Keratinocyte (primary cell): ENCODE measurements at regions not wholly inside any gene's neighbourhood (a gene's known extent, or its start where the extent isn't known, plus 50 kb on each side); places are given as distances from the start of the nearest gene placed in this dataset.

Source experiments
- EZH2 ChIP-seq: IDR thresholded peaks from one replicate; pipeline ENCODE4 v1.6.1; 2012; ENCODE audit warnings: inconsistent platforms, mild to moderate bottlenecking, low read length, moderate library complexity
- TF ChIP-seq, protein P1 (sequence below), 3 experiments: IDR thresholded peaks in 1 of 3; conservative IDR thresholded peaks in 1 of 3; optimal IDR thresholded peaks in 1 of 3; 2 replicates in 2 of 3; 3 replicates in 1 of 3; pipeline versions ENCODE3 to v1.5.1; 2011; ENCODE audit warnings: low read length in 3 of 3, mild to moderate bottlenecking in 3 of 3, moderate library complexity in 2 of 3, control low read depth in 1 of 3, inconsistent platforms in 1 of 3; ENCODE audit not compliant: insufficient read depth in 2 of 3; ENCODE audit errors: extremely low read depth in 1 of 3

DNA sequence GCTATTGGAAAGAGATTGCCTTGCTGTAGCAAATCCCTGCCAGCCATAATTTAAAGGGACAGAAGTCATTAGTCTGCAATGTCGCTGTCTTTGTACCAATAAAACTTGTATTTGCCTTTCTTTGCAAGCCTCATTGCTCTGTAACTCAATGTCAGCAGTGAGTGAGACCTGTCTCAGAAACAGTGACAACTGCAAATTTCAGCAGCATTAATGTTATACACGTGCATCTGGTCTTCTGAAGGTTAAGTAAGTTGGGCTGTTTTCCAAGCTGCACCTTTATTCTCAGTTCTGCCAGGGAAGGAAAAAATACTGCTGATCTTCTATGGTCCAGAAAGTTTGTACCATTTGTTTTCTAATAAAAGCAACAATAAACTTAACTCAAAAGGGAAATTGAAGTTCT lies 543.1 kb downstream of the TRIML1 start:
- TF ChIP-seq, protein P1, sequence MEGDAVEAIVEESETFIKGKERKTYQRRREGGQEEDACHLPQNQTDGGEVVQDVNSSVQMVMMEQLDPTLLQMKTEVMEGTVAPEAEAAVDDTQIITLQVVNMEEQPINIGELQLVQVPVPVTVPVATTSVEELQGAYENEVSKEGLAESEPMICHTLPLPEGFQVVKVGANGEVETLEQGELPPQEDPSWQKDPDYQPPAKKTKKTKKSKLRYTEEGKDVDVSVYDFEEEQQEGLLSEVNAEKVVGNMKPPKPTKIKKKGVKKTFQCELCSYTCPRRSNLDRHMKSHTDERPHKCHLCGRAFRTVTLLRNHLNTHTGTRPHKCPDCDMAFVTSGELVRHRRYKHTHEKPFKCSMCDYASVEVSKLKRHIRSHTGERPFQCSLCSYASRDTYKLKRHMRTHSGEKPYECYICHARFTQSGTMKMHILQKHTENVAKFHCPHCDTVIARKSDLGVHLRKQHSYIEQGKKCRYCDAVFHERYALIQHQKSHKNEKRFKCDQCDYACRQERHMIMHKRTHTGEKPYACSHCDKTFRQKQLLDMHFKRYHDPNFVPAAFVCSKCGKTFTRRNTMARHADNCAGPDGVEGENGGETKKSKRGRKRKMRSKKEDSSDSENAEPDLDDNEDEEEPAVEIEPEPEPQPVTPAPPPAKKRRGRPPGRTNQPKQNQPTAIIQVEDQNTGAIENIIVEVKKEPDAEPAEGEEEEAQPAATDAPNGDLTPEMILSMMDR (optimal IDR thresholded peaks at IDR 0.05 in 1 of 3, IDR thresholded peaks at IDR 0.05 in 1 of 3, conservative IDR thresholded peaks at IDR 0.05 in 1 of 3; ENCODE audit: extremely low read depth in 1 of 3, insufficient read depth in 2 of 3, low read length in 3 of 3), result no peak
- TF ChIP-seq EZH2, result no peak
